Gastrocnemius medialis (tissue), 4 donors: ENCODE measurements at regions not wholly inside any gene's neighbourhood (a gene's known extent, or its start where the extent isn't known, plus 50 kb on each side); places are given as distances from the start of the nearest gene placed in this dataset.

Experiments used
- ATAC-seq, 2 donors: fragments of 150-250 bp; one replicate each; pipeline ENCODE4 v1.9.1; 2016
- DNase-seq, 2 donors: peaks; one replicate each; pipeline ENCODE4 v3.0.0-alpha.2; 2019
- H3K27ac ChIP-seq, 4 donors: fragments of 200-600 bp; sonication (generic); 1 replicate in 1 of 4; 2 replicates in 3 of 4; pipeline ENCODE4 v1.5.1; 2016 to 2018; ENCODE audit warnings: mild to moderate bottlenecking in 2 of 4, moderate library complexity in 1 of 4
- H3K27me3 ChIP-seq, 3 donors: fragments of 200-600 bp; sonication (generic) in 2 of 3; 1 replicate in 1 of 3; 2 replicates in 2 of 3; pipeline versions ENCODE4 v1.5.1 to v1.6.0; 2016 to 2019; ENCODE audit warnings: mild to moderate bottlenecking in 1 of 3, moderate library complexity in 1 of 3
- H3K36me3 ChIP-seq, 2 donors: fragments of 200-600 bp; sonication (generic) in 1 of 2; one replicate each; pipeline ENCODE4 v1.5.1; 2017 to 2018
- H3K4me1 ChIP-seq, 2 donors: fragments of 200-600 bp; sonication (generic) in 1 of 2; one replicate each; pipeline ENCODE4 v1.5.1; 2016 to 2017; ENCODE audit warnings: mild to moderate bottlenecking in 2 of 2
- H3K4me3 ChIP-seq, 4 donors: fragments of 200-600 bp; sonication (generic) in 3 of 4; 1 replicate in 1 of 4; 2 replicates in 3 of 4; pipeline ENCODE4 v1.5.1; 2016 to 2019; ENCODE audit warnings: mild to moderate bottlenecking in 2 of 4
- H3K9me3 ChIP-seq, 3 donors: fragments of 200-600 bp; sonication (generic) in 2 of 3; 1 replicate in 1 of 3; 2 replicates in 2 of 3; pipeline ENCODE4 v1.5.1; 2016 to 2019
- CTCF ChIP-seq, 5 experiments: fragments of 450-650 bp in 3 of 5; fragments of 200-600 bp in 2 of 5; sonication (generic) in 2 of 5; IDR thresholded peaks in 4 of 5; conservative IDR thresholded peaks in 1 of 5; 1 replicate in 4 of 5; 2 replicates in 1 of 5; pipeline ENCODE4 v1.5.1; 2016 to 2019; ENCODE audit warnings: antibody characterized with exemption in 5 of 5, mild to moderate bottlenecking in 3 of 5, moderate library complexity in 3 of 5
- POLR2A ChIP-seq, 2 donors: fragments of 450-650 bp; IDR thresholded peaks; one replicate each; pipeline ENCODE4 v1.6.1; 2017; ENCODE audit warnings: antibody characterized with exemption in 2 of 2, mild to moderate bottlenecking in 2 of 2, moderate library complexity in 2 of 2
- in situ Hi-C, 4 donors: fragments of 200-750 bp; cut with MboI; loops; one replicate each; pipeline versions ENCODE4 v1.15.0 to v1.8.0; 2017; ENCODE audit warnings: low sequenced_read_pairs in 4 of 4
- intact Hi-C: fragments of 100-400 bp; cut with DNase I; formaldehyde crosslinking; loops from one replicate; pipeline ENCODE4 v1.15.1; 2023; ENCODE audit warnings: low total_unique reads

GRCh38 chr22:25404928-25405816, 159.3 kb upstream of the GRK3 start:
- Histone ChIP-seq H3K4me1 (peaks cover 32 to 33% of the 10 kb centered on the region in 2 donors), H3K27me3 (no peaks in the 10 kb centered on the region), H3K36me3 (no peaks in the 10 kb centered on the region), H3K27ac (peak overlapping the region; percentile 68 to 83 (median 80)), H3K9me3 (no peaks in the 10 kb centered on the region), H3K4me3 (peak overlapping the region; percentile 60 to 69 (median 63))
- intact Hi-C loops: loop anchor here (1.0 kb wide), 1 partner anchor 43 kb away; no protein-coding TSS in a partner anchor
- in situ Hi-C loops: no loop called here
- DNase-seq (peak; percentile 44 to 49), ATAC-seq (peak; percentile 71 to 72)
- TF ChIP-seq CTCF (IDR thresholded peaks at IDR 0.05 in 4 of 5, conservative IDR thresholded peaks at IDR 0.05 in 1 of 5) (peak in 1 of 5 experiments; percentile 8), POLR2A (IDR thresholded peaks at IDR 0.05) (peak; percentile 78 to 82)

GRCh38 chr22:25405841-25406509, 158.5 kb upstream of the GRK3 start:
- no peak for ATAC-seq
- DNase-seq: no peak

GRCh38 chr22:25406510-25407210, 157.8 kb upstream of the GRK3 start:
- intact Hi-C loops: no loop called here
- Histone ChIP-seq H3K4me3 (no peak overlapping the region), H3K9me3 (no peaks in the 10 kb centered on the region), H3K27ac (no peak overlapping the region), H3K36me3 (no peaks in the 10 kb centered on the region), H3K4me1 (peaks cover 20% of the 10 kb centered on the region in 2 donors), H3K27me3 (no peaks in the 10 kb centered on the region)
- ATAC-seq (no peak), DNase-seq (peak; percentile 28 to 42)
- TF ChIP-seq CTCF (IDR thresholded peaks at IDR 0.05 in 4 of 5, conservative IDR thresholded peaks at IDR 0.05 in 1 of 5) (no peak), POLR2A (IDR thresholded peaks at IDR 0.05) (no peak)
- in situ Hi-C loops: no loop called here

More at GRCh38 chr22:25405841-25406509, 158.5 kb upstream of the GRK3 start:
- H3K4me1 ChIP-seq: peaks cover 24 to 26% of the 10 kb centered on the region in 2 donors
- H3K27me3 ChIP-seq: no peaks in the 10 kb centered on the region
- H3K36me3 ChIP-seq: no peaks in the 10 kb centered on the region
- intact Hi-C loops: loop anchor here (1.0 kb wide), 1 partner anchor 44 kb away; no protein-coding TSS in a partner anchor
- no peak for TF ChIP-seq POLR2A (IDR thresholded peaks at IDR 0.05)
- no peak for TF ChIP-seq CTCF (IDR thresholded peaks at IDR 0.05 in 4 of 5, conservative IDR thresholded peaks at IDR 0.05 in 1 of 5)
- in situ Hi-C loops: no loop called here
- H3K4me3 ChIP-seq: peak overlapping the region; percentile 57 to 65 (median 60)
- H3K9me3 ChIP-seq: no peaks in the 10 kb centered on the region
- peak overlapping the region; percentile 68 to 83 (median 80) for H3K27ac ChIP-seq

GRCh38 chr22:25407226-25407858, 157.1 kb upstream of the GRK3 start:
- H3K27ac ChIP-seq: no peak overlapping the region
- no peak for TF ChIP-seq CTCF (IDR thresholded peaks at IDR 0.05 in 4 of 5, conservative IDR thresholded peaks at IDR 0.05 in 1 of 5)
- no peak for TF ChIP-seq POLR2A (IDR thresholded peaks at IDR 0.05)
- H3K4me3 ChIP-seq: no peak overlapping the region
- in situ Hi-C loops: no loop called here
- intact Hi-C loops: no loop called here
- no peaks in the 10 kb centered on the region for H3K9me3 ChIP-seq
- ATAC-seq (no peak), DNase-seq (no peak)
- H3K27me3 ChIP-seq: no peaks in the 10 kb centered on the region
- H3K4me1 ChIP-seq: peaks cover 16 to 17% of the 10 kb centered on the region in 2 donors
- H3K36me3 ChIP-seq: no peaks in the 10 kb centered on the region
